Fibroblast of pulmonary artery (primary cell): ENCODE measurements at regions not wholly inside any gene's neighbourhood (a gene's known extent, or its start where the extent isn't known, plus 50 kb on each side); places are given as distances from the start of the nearest gene placed in this dataset.

ENCODE experiments used
- DNase-seq: peaks from one replicate; pipeline ENCODE4 v3.0.0-alpha.2; 2010; ENCODE audit warnings: low read depth
- H3K4me3 ChIP-seq: replicated peaks from 2 replicates; pipeline ENCODE4 v1.5.1; 2011; ENCODE audit warnings: low read depth, mild to moderate bottlenecking, control low read depth, low read length, moderate library complexity
- CTCF ChIP-seq: IDR thresholded peaks from 2 replicates; pipeline ENCODE4 v1.5.1; 2011; ENCODE audit warnings: mild to moderate bottlenecking, control low read depth, low read length, inconsistent platforms; ENCODE audit errors: missing control alignments

DNA sequence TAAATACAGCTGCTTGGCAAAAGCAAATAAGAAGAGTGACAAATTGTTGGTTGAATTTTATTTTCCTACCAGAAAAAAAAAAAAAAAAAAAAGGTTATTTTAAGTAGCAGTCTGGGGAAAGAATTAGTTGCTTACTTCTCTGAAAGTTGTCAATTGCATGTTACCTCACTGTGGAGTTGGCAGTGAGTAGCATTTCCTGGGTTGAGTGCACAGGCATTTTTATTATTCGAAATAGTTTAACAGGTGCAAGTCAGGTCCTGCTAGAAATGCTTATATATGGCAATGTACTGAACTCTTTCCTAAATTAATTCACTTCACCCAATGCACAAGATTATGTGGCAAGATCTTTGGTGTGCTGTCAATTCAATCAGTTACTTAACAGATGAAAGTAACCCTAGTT is 680.6 kb downstream of the EPHA3 start:
- DNase-seq, result no peak
- no peak overlapping the region for H3K4me3 ChIP-seq
- TF ChIP-seq CTCF, result no peak

GRCh38 chr3:89795506-89795905 is 688.1 kb downstream of the EPHA3 start:
- no peak for DNase-seq
- no peak for TF ChIP-seq CTCF
- H3K4me3 ChIP-seq, result no peak overlapping the region

- no peak overlapping the region for H3K4me3 ChIP-seq
- no peak for DNase-seq
- TF ChIP-seq CTCF, result no peak
These were observed 695.5 kb downstream of the EPHA3 start for GRCh38 chr3:89802881-89803280.

GRCh38 chr3:89803711-89804110 is 696.3 kb downstream of the EPHA3 start:
- no peak overlapping the region for H3K4me3 ChIP-seq
- no peak for TF ChIP-seq CTCF
- DNase-seq, result no peak

GRCh38 chr3:89806166-89806565 is 698.7 kb downstream of the EPHA3 start:
- H3K4me3 ChIP-seq, result no peak overlapping the region
- no peak for TF ChIP-seq CTCF
- no peak for DNase-seq

DNA sequence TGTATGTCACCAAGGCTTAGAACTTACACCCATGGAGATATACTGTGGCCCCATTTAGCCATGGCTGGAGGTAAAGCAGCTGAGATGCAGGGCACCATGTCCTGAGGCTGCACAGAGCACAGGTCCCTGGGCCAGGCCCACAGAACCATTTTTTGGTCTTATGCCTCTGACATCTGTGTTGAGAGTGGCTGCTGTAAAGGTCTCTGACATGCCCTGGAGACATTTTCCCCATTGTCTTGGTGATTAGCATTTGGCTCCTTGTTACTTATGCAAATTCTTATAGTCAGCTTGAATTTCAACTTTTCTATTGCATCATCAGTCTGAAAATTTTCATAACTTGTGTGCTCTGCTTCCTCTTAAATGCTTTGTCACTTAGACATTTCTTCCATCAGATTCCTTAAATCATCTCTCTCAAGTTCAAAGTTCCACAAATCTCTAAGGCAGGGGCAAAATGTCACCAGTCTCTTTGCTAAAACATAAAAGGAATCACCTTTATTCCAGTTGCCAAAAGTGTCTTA is 701.3 kb downstream of the EPHA3 start:
- H3K4me3 ChIP-seq, result no peak overlapping the region
- TF ChIP-seq CTCF, result no peak
- DNase-seq, result no peak

- no peak for DNase-seq
- no peak overlapping the region for H3K4me3 ChIP-seq
- TF ChIP-seq CTCF, result no peak
These were observed 706.1 kb downstream of the EPHA3 start for GRCh38 chr3:89813500-89813899.
